ENCODE measurements at regions not wholly inside any gene's neighbourhood (a gene's known extent, or its start where the extent isn't known, plus 50 kb on each side); places are given as distances from the start of the nearest gene placed in this dataset.

DNA sequence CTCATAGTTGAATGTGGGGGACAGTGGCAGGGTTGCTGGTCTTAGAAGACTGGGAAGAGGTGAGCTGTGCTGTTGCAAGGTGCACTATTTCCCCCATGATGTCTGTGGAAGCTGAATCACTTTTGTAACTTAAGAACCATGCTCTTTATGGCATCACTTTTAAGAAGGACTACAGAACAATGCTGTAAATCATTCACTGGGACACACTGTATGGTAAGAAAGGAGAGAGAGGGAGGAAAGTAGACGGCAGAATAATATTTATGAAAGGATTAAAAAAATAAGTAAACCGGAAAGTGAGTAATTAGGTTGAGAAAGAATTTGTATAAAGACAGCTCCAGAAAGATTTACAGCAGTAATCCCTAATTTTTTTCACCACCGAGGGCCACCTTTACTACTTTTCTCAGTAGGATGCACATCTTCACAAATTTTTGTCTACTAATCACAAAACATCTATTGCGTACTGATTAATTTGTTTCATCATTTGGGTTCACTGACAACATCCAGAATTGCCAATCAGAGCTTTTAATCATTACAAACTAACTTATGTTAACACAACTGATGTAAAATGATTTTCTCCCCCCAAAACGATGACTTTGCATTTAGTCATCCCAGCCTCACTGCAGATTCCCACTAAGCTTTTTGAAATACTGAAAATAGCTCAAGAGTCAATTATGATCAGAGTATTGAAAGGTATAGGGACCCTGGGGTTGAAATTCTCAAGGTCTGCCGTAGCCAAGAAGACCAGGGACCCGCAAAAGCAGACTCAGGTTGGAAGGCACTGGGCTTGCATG lies 560.7 kb upstream of the NOX3 start:
- DNase-seq, result no peak
- H3K4me3 ChIP-seq, result no peak overlapping the region
- no peak for ATAC-seq
- no peaks in the 10 kb centered on the region for H3K9me3 ChIP-seq
- no peak overlapping the region for H3K27ac ChIP-seq
- peaks cover 0 to 8% (median 0%) of the 10 kb centered on the region in 12 donors for H3K4me1 ChIP-seq
- TF ChIP-seq, protein P1, sequence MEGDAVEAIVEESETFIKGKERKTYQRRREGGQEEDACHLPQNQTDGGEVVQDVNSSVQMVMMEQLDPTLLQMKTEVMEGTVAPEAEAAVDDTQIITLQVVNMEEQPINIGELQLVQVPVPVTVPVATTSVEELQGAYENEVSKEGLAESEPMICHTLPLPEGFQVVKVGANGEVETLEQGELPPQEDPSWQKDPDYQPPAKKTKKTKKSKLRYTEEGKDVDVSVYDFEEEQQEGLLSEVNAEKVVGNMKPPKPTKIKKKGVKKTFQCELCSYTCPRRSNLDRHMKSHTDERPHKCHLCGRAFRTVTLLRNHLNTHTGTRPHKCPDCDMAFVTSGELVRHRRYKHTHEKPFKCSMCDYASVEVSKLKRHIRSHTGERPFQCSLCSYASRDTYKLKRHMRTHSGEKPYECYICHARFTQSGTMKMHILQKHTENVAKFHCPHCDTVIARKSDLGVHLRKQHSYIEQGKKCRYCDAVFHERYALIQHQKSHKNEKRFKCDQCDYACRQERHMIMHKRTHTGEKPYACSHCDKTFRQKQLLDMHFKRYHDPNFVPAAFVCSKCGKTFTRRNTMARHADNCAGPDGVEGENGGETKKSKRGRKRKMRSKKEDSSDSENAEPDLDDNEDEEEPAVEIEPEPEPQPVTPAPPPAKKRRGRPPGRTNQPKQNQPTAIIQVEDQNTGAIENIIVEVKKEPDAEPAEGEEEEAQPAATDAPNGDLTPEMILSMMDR (IDR thresholded peaks at IDR 0.05), result no peak
- no peak for TF ChIP-seq POLR2A (IDR thresholded peaks at IDR 0.05)
- WGBS, 4 donors, result 89 to 95% (median 92%) methylated on average over 7 of the region's 7 CpGs
- H3K27me3 ChIP-seq, result no peaks in the 10 kb centered on the region
- intact Hi-C loops (cut with DNase I), result no loop called here
- H3K36me3 ChIP-seq, result no peaks in the 10 kb centered on the region

DNA sequence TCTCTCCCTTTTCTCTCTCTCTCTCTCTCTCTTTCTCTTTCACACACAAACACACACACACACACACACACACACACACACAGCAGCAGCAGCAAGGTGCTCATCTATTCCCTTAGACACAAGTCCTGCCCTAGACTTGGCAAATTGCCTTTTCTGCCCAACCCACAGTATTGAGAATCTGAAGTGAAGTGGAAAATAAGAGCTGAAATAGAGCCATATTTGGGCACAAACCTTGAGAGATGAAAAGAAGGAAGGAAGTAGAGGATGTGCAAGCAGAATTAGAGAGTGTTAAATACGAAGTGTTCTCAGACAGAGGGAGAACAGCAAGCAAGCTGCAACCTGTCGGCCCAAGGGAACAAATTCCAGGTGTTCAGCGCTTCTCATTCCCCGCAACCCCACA lies 557.5 kb upstream of the NOX3 start:
- Histone ChIP-seq H3K4me3 (no peak overlapping the region), H3K27me3 (no peaks in the 10 kb centered on the region), H3K27ac (no peak overlapping the region), H3K9me3 (peaks cover 0 to 3% (median 0%) of the 10 kb centered on the region in 12 donors), H3K36me3 (no peaks in the 10 kb centered on the region), H3K4me1 (no peaks in the 10 kb centered on the region)
- TF ChIP-seq, protein P1 (IDR thresholded peaks at IDR 0.05), result no peak
- 57 to 76% (median 70%) methylated on average over 4 of the region's 4 CpGs for WGBS, 4 donors
- no peak for DNase-seq
- intact Hi-C loops (cut with DNase I), result no loop called here
- ATAC-seq, result no peak

DNA sequence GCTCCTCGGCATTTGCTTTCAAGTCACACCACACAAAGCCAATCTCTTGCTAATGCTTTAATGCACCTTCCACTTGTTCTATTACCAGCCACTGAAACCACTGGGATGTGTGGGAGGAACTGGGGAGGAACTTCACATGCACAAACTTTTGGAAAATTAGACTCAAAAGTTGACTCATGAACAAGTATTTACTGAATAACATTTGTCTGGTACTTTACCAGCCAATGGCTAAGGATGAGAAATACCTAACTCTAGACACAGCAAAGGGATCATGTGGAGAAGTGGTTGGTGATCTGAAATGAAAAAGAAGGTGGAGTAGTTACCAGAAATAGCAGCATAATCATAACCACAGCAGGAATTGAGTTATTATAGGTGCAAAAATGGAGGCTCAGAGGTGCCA lies 554.0 kb upstream of the NOX3 start:
- 91 to 95% (median 94%) methylated on average over 1 of the region's 1 CpG for WGBS, 4 donors
- DNase-seq, result no peak
- no peak for ATAC-seq
- Histone ChIP-seq H3K9me3 (peaks cover 0 to 3% (median 0%) of the 10 kb centered on the region in 12 donors), H3K4me3 (no peak overlapping the region), H3K27me3 (no peaks in the 10 kb centered on the region), H3K27ac (no peak overlapping the region), H3K4me1 (peaks cover 0 to 5% (median 0%) of the 10 kb centered on the region in 12 donors), H3K36me3 (no peaks in the 10 kb centered on the region)
- TF ChIP-seq POLR2A (IDR thresholded peaks at IDR 0.05), result no peak
- TF ChIP-seq, protein P1 (IDR thresholded peaks at IDR 0.05), result no peak
- intact Hi-C loops (cut with DNase I), result no loop called here

GRCh38 chr6:156004796-156005195 lies 549.2 kb upstream of the NOX3 start:
- Histone ChIP-seq H3K9me3 (peaks cover 0 to 3% (median 0%) of the 10 kb centered on the region in 12 donors), H3K4me1 (peaks cover 0 to 5% (median 0%) of the 10 kb centered on the region in 12 donors), H3K4me3 (no peak overlapping the region), H3K36me3 (no peaks in the 10 kb centered on the region), H3K27me3 (no peaks in the 10 kb centered on the region), H3K27ac (no peak overlapping the region)
- no peak for TF ChIP-seq POLR2A (IDR thresholded peaks at IDR 0.05)
- TF ChIP-seq, protein P1 (IDR thresholded peaks at IDR 0.05), result no peak
- DNase-seq (no peak), ATAC-seq (no peak)
- intact Hi-C loops (cut with DNase I), result no loop called here
- 66 to 81% (median 76%) methylated on average over 2 of the region's 2 CpGs for WGBS, 4 donors
